Thyroid gland (tissue), 4 donors: ENCODE measurements at regions not wholly inside any gene's neighbourhood (a gene's known extent, or its start where the extent isn't known, plus 50 kb on each side); places are given as distances from the start of the nearest gene placed in this dataset.

Experiments
- DNase-seq, 2 donors: peaks; one replicate each; pipeline ENCODE4 v3.0.0-alpha.2; 2019
- H3K27ac ChIP-seq, 3 donors: fragments of 200-600 bp; sonication (generic); 1 replicate in 2 of 3; 2 replicates in 1 of 3; pipeline ENCODE4 v1.5.1; 2016 to 2019; ENCODE audit warnings: mild to moderate bottlenecking in 1 of 3, moderate library complexity in 1 of 3
- H3K27me3 ChIP-seq: fragments of 200-600 bp; sonication (generic); one replicate; pipeline ENCODE4 v1.5.1; 2019
- H3K36me3 ChIP-seq, 2 donors: fragments of 200-600 bp; sonication (generic); one replicate each; pipeline ENCODE4 v1.5.1; 2016 to 2019
- H3K4me1 ChIP-seq, 2 donors: fragments of 200-600 bp; sonication (generic); one replicate each; pipeline ENCODE4 v1.5.1; 2017 to 2019
- H3K4me3 ChIP-seq, 3 donors: fragments of 200-600 bp; sonication (generic); replicated peaks in 1 of 3; 1 replicate in 2 of 3; 2 replicates in 1 of 3; pipeline ENCODE4 v1.5.1; 2016; ENCODE audit warnings: mild to moderate bottlenecking in 1 of 3
- H3K9me3 ChIP-seq: fragments of 200-600 bp; sonication (generic); one replicate; pipeline ENCODE4 v1.5.1; 2017
- POLR2A ChIP-seq, 2 donors: fragments of 450-650 bp; IDR thresholded peaks; one replicate each; pipeline ENCODE4 v1.6.1; 2017; ENCODE audit warnings: antibody characterized with exemption in 2 of 2, mild to moderate bottlenecking in 2 of 2, moderate library complexity in 1 of 2
- WGBS, 2 donors: methylation state at CpG; one replicate each; pipeline ENCODE4 v1.1.5; 2017; 5-methylcytosine and 5-hydroxymethylcytosine counted together
- intact Hi-C: fragments of 100-400 bp; cut with DNase I; formaldehyde crosslinking; loops from one replicate; pipeline ENCODE4 v1.15.1; 2023
- TF ChIP-seq, protein P1 (sequence below), 6 experiments: fragments of 200-600 bp in 3 of 6; fragments of 450-650 bp in 3 of 6; sonication (generic) in 3 of 6; IDR thresholded peaks; one replicate each; pipeline ENCODE4 v1.5.1; 2016 to 2019; ENCODE audit warnings: antibody characterized with exemption in 6 of 6, mild to moderate bottlenecking in 2 of 6, inconsistent platforms in 1 of 6, moderate library complexity in 1 of 6

GRCh38 chr9:25381141-25381540 lies 297.1 kb downstream of the TUSC1 start:
- intact Hi-C loops: no loop called here
- no peak for DNase-seq
- no peaks in the 10 kb centered on the region for H3K9me3 ChIP-seq
- H3K36me3 ChIP-seq: no peaks in the 10 kb centered on the region
- no peak overlapping the region for H3K4me3 ChIP-seq
- H3K27ac ChIP-seq: no peak overlapping the region
- WGBS, 2 donors: 82 to 87% methylated on average over 1 of the region's 1 CpG
- no peaks in the 10 kb centered on the region for H3K4me1 ChIP-seq
- TF ChIP-seq, protein P1, sequence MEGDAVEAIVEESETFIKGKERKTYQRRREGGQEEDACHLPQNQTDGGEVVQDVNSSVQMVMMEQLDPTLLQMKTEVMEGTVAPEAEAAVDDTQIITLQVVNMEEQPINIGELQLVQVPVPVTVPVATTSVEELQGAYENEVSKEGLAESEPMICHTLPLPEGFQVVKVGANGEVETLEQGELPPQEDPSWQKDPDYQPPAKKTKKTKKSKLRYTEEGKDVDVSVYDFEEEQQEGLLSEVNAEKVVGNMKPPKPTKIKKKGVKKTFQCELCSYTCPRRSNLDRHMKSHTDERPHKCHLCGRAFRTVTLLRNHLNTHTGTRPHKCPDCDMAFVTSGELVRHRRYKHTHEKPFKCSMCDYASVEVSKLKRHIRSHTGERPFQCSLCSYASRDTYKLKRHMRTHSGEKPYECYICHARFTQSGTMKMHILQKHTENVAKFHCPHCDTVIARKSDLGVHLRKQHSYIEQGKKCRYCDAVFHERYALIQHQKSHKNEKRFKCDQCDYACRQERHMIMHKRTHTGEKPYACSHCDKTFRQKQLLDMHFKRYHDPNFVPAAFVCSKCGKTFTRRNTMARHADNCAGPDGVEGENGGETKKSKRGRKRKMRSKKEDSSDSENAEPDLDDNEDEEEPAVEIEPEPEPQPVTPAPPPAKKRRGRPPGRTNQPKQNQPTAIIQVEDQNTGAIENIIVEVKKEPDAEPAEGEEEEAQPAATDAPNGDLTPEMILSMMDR (IDR thresholded peaks at IDR 0.05): no peak
- no peak for TF ChIP-seq POLR2A (IDR thresholded peaks at IDR 0.05)
- no peaks in the 10 kb centered on the region for H3K27me3 ChIP-seq

GRCh38 chr9:25377039-25377438 lies 301.2 kb downstream of the TUSC1 start:
- no peak overlapping the region for H3K27ac ChIP-seq
- intact Hi-C loops: no loop called here
- H3K4me3 ChIP-seq: no peak overlapping the region
- WGBS, 2 donors: 85 to 89% methylated on average over 9 to 10 of the region's 10 CpGs
- TF ChIP-seq, protein P1 (IDR thresholded peaks at IDR 0.05): no peak
- TF ChIP-seq POLR2A (IDR thresholded peaks at IDR 0.05): no peak
- no peaks in the 10 kb centered on the region for H3K4me1 ChIP-seq
- no peaks in the 10 kb centered on the region for H3K27me3 ChIP-seq
- H3K36me3 ChIP-seq: no peaks in the 10 kb centered on the region
- DNase-seq: no peak
- H3K9me3 ChIP-seq: no peaks in the 10 kb centered on the region

DNA sequence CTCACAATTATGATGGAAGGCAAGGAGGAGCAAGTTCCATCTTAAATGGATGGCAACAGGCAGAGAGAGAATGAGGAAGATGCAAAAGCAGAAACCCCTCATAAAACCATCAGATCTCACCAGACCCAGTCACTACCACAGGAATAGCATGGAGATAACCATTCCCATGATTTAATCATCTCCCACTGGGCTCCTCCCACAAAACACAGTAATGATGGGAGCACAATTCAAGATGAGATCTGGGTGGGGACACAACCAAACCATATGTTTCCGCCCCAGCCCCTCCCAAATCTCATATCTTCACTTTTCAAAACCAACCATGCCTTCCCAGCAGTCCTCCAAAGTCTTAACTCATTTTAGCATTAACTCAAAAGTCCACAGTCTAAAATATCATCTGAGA lies 304.0 kb downstream of the TUSC1 start:
- H3K4me1 ChIP-seq: no peaks in the 10 kb centered on the region

GRCh38 chr9:25366906-25367305 lies 311.3 kb downstream of the TUSC1 start:
- Histone ChIP-seq H3K27ac (no peak overlapping the region), H3K27me3 (no peaks in the 10 kb centered on the region), H3K36me3 (no peaks in the 10 kb centered on the region), H3K4me3 (no peak overlapping the region), H3K9me3 (no peaks in the 10 kb centered on the region), H3K4me1 (no peaks in the 10 kb centered on the region)
- intact Hi-C loops: no loop called here
- 80 to 94% methylated on average over 1 of the region's 1 CpG for WGBS, 2 donors
- no peak for DNase-seq
- TF ChIP-seq POLR2A (IDR thresholded peaks at IDR 0.05): no peak
- TF ChIP-seq, protein P1 (IDR thresholded peaks at IDR 0.05): no peak

More for the DNA sequence above, 304.0 kb downstream of the TUSC1 start:
- intact Hi-C loops: no loop called here
- H3K27ac ChIP-seq: no peak overlapping the region
- no peaks in the 10 kb centered on the region for H3K9me3 ChIP-seq
- DNase-seq: no peak
- WGBS, 2 donors: 91 to 96% methylated on average over 1 of the region's 1 CpG
- no peaks in the 10 kb centered on the region for H3K36me3 ChIP-seq
- no peaks in the 10 kb centered on the region for H3K27me3 ChIP-seq
- TF ChIP-seq, protein P1 (IDR thresholded peaks at IDR 0.05): no peak
- no peak for TF ChIP-seq POLR2A (IDR thresholded peaks at IDR 0.05)
- no peak overlapping the region for H3K4me3 ChIP-seq

- WGBS, 2 donors: 53 to 58% methylated on average over 1 of the region's 1 CpG
- no peaks in the 10 kb centered on the region for H3K9me3 ChIP-seq
- intact Hi-C loops: no loop called here
Observed at GRCh38 chr9:25353783-25354182, 324.5 kb downstream of the TUSC1 start.

More at GRCh38 chr9:25353783-25354182, 324.5 kb downstream of the TUSC1 start:
- Histone ChIP-seq H3K27me3 (no peaks in the 10 kb centered on the region), H3K27ac (no peak overlapping the region), H3K4me3 (no peak overlapping the region), H3K4me1 (no peaks in the 10 kb centered on the region), H3K36me3 (no peaks in the 10 kb centered on the region)
- TF ChIP-seq, protein P1 (IDR thresholded peaks at IDR 0.05): no peak
- no peak for TF ChIP-seq POLR2A (IDR thresholded peaks at IDR 0.05)
- no peak for DNase-seq
